GM12872 (cell line): ENCODE measurements at regions not wholly inside any gene's neighbourhood (a gene's known extent, or its start where the extent isn't known, plus 50 kb on each side); places are given as distances from the start of the nearest gene placed in this dataset.

Source experiments
- TF ChIP-seq, protein P1 (sequence below): IDR thresholded peaks from 3 replicates; pipeline ENCODE4 v1.5.1; 2011; ENCODE audit warnings: low read depth, mild to moderate bottlenecking, low read length, moderate library complexity; ENCODE audit not compliant: insufficient read depth

DNA sequence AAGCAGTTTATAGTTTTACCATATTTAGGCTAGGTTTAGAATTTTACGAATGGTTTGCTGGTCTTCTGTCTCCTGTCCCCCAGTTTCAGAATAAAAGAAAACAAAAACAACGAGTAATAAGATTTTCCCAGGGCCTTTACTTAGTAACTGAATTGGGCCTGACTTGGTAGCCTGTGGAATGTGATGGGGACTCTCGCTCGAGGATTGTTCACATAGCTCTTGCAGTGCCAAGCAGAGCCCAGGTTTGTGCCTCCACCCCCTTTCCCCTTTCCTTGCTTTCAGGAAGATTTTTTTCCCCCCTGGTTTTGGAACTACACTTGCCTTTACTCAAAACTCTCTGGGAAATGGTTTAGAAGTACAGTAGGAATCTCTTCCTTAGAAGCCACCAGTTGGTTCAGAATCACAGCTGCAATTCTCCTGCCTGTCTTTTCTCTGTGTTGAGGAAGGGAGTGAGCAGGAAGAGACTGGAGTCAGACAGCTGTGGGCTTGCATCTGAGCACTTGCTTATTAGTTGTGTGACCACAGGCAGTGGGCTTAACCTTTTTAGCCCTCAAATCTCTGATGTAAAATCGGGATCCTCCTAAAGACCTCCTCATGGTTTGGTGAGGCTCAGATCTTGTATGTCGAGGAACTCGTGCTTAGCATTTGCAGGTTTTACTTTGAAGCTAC is 501.2 kb downstream of the PCNX1 start:
- TF ChIP-seq, protein P1, sequence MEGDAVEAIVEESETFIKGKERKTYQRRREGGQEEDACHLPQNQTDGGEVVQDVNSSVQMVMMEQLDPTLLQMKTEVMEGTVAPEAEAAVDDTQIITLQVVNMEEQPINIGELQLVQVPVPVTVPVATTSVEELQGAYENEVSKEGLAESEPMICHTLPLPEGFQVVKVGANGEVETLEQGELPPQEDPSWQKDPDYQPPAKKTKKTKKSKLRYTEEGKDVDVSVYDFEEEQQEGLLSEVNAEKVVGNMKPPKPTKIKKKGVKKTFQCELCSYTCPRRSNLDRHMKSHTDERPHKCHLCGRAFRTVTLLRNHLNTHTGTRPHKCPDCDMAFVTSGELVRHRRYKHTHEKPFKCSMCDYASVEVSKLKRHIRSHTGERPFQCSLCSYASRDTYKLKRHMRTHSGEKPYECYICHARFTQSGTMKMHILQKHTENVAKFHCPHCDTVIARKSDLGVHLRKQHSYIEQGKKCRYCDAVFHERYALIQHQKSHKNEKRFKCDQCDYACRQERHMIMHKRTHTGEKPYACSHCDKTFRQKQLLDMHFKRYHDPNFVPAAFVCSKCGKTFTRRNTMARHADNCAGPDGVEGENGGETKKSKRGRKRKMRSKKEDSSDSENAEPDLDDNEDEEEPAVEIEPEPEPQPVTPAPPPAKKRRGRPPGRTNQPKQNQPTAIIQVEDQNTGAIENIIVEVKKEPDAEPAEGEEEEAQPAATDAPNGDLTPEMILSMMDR: no peak

DNA sequence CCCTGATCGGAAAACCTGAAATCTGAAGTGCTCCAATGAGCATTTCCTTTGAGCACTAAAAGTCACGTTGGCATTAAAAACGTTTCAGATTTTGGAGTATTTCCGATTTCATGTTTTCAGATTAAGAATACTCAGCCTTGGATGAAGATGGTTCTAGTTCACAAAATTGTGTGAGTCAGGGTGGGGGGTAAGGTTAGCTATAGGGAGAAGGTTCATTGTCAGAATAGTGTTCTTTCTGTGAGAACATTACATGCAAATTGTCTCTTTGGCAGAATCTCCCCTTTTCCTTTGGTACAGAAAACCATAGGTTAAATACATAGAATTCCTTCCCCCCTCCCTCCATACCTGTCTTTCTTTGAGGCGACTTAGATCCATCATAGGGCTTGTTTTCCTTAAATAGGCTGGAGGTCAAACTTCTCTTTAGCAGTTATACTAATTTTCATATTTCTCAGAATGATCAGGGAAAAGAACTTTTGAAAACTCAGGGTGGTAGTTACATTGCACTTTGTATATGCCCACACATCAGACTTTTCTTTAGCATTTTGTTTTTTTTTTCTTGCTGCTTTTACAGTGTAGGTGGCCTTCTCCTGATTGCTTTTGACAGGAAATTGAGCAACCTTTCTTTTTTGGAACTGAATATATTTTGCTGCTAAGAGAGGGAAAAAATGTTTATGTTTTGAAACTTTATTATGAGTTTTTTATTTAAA is 503.5 kb downstream of the PCNX1 start:
- TF ChIP-seq, protein P1: no peak

DNA sequence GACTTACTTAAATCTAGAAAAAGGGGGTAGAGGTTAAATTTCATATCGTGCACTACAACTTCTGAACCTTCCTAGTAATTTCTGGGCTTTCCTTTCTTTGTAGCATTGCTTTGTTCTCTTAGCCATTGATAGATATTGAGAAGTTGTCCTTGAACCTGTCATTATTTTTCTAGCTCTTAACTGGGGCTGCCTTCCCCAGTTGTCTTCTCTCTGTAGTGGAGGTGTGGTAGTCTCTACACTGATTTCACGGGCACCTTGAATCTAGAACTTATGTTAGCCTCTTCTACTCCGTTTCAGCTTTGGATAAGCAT is 504.0 kb downstream of the PCNX1 start:
- TF ChIP-seq, protein P1: no peak

DNA sequence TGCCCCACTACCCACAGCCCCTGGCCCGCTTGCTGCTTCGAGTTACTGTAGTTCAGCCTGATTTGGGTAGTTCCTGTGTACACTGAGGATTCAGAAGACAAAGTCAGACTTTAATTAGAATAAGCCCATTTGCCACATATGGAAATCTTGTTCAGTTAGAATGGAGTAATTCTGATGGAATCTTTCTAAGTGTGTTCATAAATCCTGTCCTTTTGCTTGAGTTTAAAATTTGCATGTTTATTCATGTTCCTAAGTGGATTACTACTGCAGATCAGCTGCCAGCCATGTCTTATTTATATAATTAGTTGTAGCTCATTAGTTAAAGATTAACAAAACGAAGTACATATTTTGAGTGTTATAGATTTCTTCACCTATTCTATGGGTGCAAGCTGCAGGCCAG is 504.5 kb downstream of the PCNX1 start:
- TF ChIP-seq, protein P1: no peak

DNA sequence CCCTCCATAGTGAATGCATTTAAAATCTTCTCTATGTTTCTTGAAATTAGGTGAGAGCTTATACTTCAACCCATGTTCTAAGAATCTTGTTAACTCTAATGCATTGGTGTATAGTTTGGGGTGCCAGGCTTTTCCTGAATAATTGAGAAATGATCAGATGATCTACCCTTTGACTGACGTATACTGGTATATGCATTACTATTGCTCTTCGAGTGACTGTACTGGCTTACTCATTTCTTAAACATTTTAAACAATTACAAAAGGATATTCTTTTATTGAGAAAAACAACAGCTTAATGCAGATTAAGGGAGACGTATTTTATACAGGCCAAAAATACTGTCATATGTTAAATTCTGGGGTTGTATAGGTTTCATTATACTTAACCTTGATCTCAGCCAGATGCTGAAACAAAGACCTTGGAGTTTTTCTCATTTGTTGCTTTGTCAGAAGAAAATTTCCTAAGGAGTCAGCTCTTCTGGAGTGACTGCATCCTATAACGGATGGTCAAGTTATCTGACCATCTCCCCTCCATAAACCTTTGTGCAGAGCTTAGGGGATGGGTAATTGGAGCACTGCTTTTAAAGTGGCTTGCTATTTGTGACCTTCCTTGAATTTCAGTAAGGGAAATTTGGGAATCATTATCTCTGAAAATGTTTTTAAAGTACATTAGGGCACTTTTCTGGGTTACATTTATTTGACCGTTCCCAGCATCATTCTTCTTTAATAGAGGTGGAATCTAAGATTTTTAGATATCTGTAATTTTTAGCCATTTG is 507.6 kb downstream of the PCNX1 start:
- TF ChIP-seq, protein P1: no peak

DNA sequence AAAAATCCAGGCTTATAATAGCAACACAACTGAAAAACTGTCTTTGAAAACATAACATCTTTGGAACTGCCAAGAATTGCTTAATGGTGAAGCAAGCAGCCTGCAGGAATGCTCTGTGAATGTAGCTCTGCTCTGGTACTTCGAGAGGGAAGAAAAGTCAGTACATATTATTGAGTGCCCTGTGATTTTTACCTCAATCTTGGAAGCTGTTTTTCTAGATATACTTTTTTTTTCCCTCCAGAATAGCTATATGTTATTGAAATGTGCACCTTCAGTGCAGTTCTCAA is 508.1 kb downstream of the PCNX1 start:
- TF ChIP-seq, protein P1: no peak

DNA sequence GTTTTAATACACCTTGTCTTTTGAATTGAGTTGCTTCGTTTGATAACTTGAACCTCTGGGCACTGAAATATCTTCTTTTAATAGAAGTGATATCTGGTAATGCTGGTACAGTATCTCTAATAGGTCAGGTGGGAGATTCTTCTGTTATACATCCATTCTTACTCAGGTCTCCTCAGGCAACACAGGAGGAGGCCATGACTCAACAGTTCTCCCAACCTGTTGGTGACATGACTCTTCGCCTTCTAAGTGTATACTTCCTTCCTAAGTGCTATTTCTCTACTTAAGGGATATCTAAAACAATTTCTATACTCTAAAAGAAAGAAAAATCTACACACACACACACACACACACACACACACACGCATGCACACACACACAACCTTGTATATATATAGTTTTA is 509.1 kb downstream of the PCNX1 start:
- TF ChIP-seq, protein P1: no peak
